Tibial artery (tissue), 4 donors: ENCODE measurements at regions not wholly inside any gene's neighbourhood (a gene's known extent, or its start where the extent isn't known, plus 50 kb on each side); places are given as distances from the start of the nearest gene placed in this dataset.

Source experiments
- DNase-seq, 2 donors: peaks; one replicate each; pipeline ENCODE4 v3.0.0-alpha.2; 2019
- H3K27ac ChIP-seq, 2 donors: fragments of 200-600 bp; sonication (generic) in 1 of 2; 1 replicate in 1 of 2; 2 replicates in 1 of 2; pipeline ENCODE4 v1.5.1; 2018 to 2019; ENCODE audit warnings: mild to moderate bottlenecking in 1 of 2
- H3K27me3 ChIP-seq, 2 donors: fragments of 200-600 bp; sonication (generic) in 1 of 2; one replicate each; pipeline versions ENCODE4 v1.5.1 to v1.6.0; 2016 to 2019
- H3K36me3 ChIP-seq, 3 donors: fragments of 200-600 bp; sonication (generic) in 2 of 3; one replicate each; pipeline ENCODE4 v1.5.1; 2016 to 2019; ENCODE audit warnings: mild to moderate bottlenecking in 2 of 3
- H3K4me1 ChIP-seq, 4 donors: fragments of 200-600 bp; sonication (generic) in 2 of 4; 1 replicate in 3 of 4; 2 replicates in 1 of 4; pipeline ENCODE4 v1.5.1; 2016 to 2019
- H3K4me3 ChIP-seq, 2 donors: fragments of 200-600 bp; sonication (generic) in 1 of 2; 1 replicate in 1 of 2; 2 replicates in 1 of 2; pipeline ENCODE4 v1.5.1; 2018 to 2019; ENCODE audit warnings: mild to moderate bottlenecking in 2 of 2
- H3K9me3 ChIP-seq, 3 donors: fragments of 200-600 bp; sonication (generic) in 1 of 3; one replicate each; pipeline ENCODE4 v1.5.1; 2016 to 2019
- intact Hi-C: fragments of 100-400 bp; cut with DNase I; formaldehyde crosslinking; loops from one replicate; pipeline ENCODE4 v1.15.0; 2023; ENCODE audit warnings: low total_unique reads
- TF ChIP-seq, protein P1 (sequence below), 2 experiments: fragments of 200-600 bp in 1 of 2; fragments of 450-650 bp in 1 of 2; IDR thresholded peaks; one replicate each; pipeline ENCODE4 v1.5.1; 2017 to 2019; ENCODE audit warnings: antibody characterized with exemption in 2 of 2, mild to moderate bottlenecking in 1 of 2, moderate library complexity in 1 of 2

DNA sequence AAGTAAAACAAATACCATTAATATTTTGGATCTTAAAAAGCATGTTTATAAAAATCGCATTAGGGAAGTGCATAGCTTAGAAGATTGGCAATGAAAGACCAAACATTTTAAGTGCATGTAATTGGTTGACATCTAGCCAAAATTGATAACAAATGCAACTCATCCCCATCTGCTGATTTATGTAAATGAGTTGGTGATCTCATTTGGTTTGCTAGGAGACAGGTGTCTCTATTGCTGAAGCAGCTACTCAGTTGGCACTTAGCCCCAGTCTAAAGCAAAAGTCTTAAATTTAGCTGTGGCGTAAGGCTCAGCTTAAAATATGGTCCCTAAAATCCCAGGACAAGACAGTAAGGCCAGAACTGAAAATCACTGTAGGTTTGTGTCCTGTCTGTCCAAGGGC, 113.5 kb upstream of the CHL1 start:
- no peaks in the 10 kb centered on the region for H3K36me3 ChIP-seq
- intact Hi-C loops: no loop called here
- no peak overlapping the region for H3K4me3 ChIP-seq
- no peak overlapping the region for H3K27ac ChIP-seq
- no peaks in the 10 kb centered on the region for H3K9me3 ChIP-seq
- TF ChIP-seq, protein P1, sequence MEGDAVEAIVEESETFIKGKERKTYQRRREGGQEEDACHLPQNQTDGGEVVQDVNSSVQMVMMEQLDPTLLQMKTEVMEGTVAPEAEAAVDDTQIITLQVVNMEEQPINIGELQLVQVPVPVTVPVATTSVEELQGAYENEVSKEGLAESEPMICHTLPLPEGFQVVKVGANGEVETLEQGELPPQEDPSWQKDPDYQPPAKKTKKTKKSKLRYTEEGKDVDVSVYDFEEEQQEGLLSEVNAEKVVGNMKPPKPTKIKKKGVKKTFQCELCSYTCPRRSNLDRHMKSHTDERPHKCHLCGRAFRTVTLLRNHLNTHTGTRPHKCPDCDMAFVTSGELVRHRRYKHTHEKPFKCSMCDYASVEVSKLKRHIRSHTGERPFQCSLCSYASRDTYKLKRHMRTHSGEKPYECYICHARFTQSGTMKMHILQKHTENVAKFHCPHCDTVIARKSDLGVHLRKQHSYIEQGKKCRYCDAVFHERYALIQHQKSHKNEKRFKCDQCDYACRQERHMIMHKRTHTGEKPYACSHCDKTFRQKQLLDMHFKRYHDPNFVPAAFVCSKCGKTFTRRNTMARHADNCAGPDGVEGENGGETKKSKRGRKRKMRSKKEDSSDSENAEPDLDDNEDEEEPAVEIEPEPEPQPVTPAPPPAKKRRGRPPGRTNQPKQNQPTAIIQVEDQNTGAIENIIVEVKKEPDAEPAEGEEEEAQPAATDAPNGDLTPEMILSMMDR (IDR thresholded peaks at IDR 0.05): no peak
- H3K4me1 ChIP-seq: no peaks in the 10 kb centered on the region
- no peak for DNase-seq
- no peaks in the 10 kb centered on the region for H3K27me3 ChIP-seq

DNA sequence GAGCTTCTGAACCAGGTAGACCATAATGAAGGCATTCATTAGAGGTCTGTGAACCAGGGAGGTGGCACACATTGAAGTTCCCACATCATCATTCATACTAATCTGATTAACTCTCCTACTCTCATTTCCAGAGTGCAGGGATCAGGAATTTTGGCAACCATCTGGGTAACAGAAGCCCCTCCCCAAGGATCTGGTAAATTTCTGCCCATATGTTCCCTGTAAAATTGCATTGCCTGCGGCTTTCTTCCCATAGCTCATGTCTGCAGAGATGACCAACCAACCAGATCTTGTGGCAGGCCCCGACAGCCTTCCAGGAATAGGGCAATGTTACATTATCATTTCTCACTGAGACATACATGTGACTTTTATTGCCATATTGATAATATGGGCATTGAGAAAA, 111.4 kb upstream of the CHL1 start:
- Histone ChIP-seq H3K4me1 (no peaks in the 10 kb centered on the region), H3K9me3 (no peaks in the 10 kb centered on the region), H3K27ac (no peak overlapping the region), H3K36me3 (no peaks in the 10 kb centered on the region), H3K27me3 (no peaks in the 10 kb centered on the region), H3K4me3 (no peak overlapping the region)
- DNase-seq: no peak
- TF ChIP-seq, protein P1 (IDR thresholded peaks at IDR 0.05): no peak
- intact Hi-C loops: no loop called here

DNA sequence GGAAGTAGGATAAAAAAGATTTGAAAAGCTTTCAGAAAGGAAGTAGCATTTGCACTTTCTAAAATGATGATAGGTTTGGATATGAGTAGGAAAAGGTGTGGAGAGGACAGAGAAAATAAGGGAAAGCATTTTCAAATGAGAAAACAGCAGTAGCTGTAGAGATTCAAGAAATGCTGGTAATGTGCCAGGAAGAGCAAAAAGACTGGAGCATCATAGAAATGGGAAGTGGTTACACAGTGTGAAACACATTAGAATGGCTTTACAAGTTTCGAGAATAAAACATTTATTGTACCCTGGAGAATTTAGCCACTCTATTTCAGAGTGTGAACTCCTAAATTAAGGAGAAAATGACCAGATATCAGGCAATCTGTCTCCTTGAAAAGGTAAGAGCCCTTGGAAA, 108.3 kb upstream of the CHL1 start:
- no peaks in the 10 kb centered on the region for H3K4me1 ChIP-seq
- H3K4me3 ChIP-seq: no peak overlapping the region
- H3K9me3 ChIP-seq: no peaks in the 10 kb centered on the region
- no peak overlapping the region for H3K27ac ChIP-seq
- intact Hi-C loops: no loop called here
- TF ChIP-seq, protein P1 (IDR thresholded peaks at IDR 0.05): no peak
- H3K36me3 ChIP-seq: no peaks in the 10 kb centered on the region
- no peak for DNase-seq
- H3K27me3 ChIP-seq: no peaks in the 10 kb centered on the region

DNA sequence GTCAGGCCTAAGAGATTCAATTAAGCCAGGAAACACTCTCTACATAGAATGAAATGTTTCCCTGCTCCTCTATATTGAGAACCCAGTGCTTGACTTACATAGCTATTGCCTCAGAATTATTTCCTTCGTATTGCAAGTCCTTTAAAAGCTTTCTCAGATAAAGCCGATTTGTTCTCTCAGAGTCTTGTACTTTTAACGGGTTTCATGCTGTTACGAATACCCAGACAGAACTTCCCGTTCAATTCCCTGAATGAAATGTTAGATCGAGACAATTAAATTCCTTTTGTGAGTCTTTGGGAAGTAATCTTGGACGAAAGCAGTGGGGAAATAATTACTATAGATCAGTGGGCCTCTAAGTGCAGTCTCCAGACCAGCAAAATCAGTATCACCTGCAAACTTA, 102.8 kb upstream of the CHL1 start:
- TF ChIP-seq, protein P1 (IDR thresholded peaks at IDR 0.05): no peak
- no peaks in the 10 kb centered on the region for H3K4me1 ChIP-seq
- intact Hi-C loops: no loop called here
- H3K27me3 ChIP-seq: no peaks in the 10 kb centered on the region
- DNase-seq: no peak
- H3K36me3 ChIP-seq: no peaks in the 10 kb centered on the region
- no peak overlapping the region for H3K4me3 ChIP-seq
- H3K9me3 ChIP-seq: no peaks in the 10 kb centered on the region
- no peak overlapping the region for H3K27ac ChIP-seq

DNA sequence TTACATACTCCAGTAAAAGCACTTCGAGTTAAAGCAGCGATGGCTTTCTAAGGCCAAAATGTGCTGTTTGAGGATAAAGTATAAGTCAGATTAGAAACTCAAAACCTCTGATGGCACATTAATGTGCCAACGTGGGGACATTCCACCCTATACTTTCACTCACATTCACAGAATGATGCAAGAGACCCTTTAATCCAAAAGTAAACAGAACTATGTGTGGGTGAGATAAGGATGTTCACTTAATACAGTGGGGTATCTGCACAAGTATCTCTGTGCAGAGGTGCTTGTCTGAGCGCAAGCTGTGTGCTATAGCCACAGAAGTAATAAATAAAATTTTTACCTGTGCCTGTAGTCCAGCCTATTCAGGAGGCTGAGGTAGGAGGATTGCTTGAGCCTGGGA, 100.3 kb upstream of the CHL1 start:
- DNase-seq: no peak
- no peaks in the 10 kb centered on the region for H3K36me3 ChIP-seq
- no peaks in the 10 kb centered on the region for H3K9me3 ChIP-seq
- H3K27ac ChIP-seq: no peak overlapping the region
- no peak overlapping the region for H3K4me3 ChIP-seq
- intact Hi-C loops: no loop called here
- H3K27me3 ChIP-seq: no peaks in the 10 kb centered on the region
- TF ChIP-seq, protein P1 (IDR thresholded peaks at IDR 0.05): no peak
- no peaks in the 10 kb centered on the region for H3K4me1 ChIP-seq
